C4-2B (cell line): ENCODE measurements at regions not wholly inside any gene's neighbourhood (a gene's known extent, or its start where the extent isn't known, plus 50 kb on each side); places are given as distances from the start of the nearest gene placed in this dataset.

Experiments
- CTCF ChIP-seq: fragments of 450-650 bp; conservative IDR thresholded peaks from 2 replicates; pipeline ENCODE4 v1.5.1; 2017; ENCODE audit warnings: mild to moderate bottlenecking
- ZFX ChIP-seq: fragments of 450-650 bp; IDR thresholded peaks from 2 replicates; pipeline ENCODE4 v1.6.1; 2017

DNA sequence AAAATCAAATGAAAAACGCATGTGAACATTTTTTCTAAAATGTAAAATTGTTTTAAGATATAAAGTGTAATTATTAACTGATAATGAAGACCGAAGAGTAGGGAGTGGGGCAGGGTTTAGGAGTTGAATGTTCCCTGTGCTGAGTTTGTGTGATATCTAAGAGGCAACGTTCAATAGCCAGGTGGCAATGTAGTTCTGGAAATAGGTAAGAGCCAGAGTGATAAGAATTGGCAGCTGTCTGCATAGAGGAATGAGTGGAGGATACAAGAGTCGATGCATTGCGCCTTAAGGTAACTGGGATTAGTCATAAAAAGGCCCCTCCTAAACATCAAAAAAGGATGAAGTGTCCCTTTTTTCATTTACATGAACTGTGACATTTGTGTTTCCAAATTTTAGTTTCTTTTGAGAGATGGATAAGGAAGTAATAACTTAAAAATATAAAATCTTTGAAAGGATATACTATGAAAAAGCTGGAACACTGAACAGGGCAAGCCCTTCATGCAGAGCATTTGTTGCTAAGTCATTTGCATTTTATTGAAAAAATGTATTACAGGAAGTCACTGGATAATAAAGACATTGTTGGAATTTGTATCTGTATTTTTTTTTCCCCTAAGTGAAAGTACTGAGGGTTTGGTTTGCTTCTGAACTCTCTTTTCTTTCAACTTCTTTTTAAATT, 659.3 kb downstream of the ACTL7B start:
- TF ChIP-seq CTCF, result no peak
- TF ChIP-seq ZFX, result no peak
